ENCODE measurements at regions not wholly inside any gene's neighbourhood (a gene's known extent, or its start where the extent isn't known, plus 50 kb on each side); places are given as distances from the start of the nearest gene placed in this dataset.

DNA sequence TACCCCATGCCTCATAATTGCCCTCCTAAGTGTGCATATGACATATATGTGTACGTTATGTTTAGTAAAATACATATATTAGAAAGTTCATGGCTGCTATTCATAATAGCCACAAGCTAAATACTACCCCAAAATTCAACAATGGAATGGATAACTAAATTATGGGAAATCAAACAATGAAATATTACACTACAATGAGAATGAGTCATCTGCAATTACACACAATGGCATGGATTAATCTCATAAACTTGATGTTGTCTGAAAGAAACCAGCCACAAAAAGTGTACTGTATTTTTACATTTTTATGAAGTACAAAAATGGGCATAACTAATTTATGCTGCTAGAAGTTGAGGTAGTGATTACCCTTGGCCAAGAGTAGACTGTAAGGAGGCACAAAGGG, 477.0 kb downstream of the HAO1 start:
- Histone ChIP-seq H3K27ac (ENCODE audit: low read length) (no peak overlapping the region), H3K4me1 (ENCODE audit: control insufficient read depth in 1 of 2, insufficient read depth in 2 of 2, low read length in 2 of 2) (no peaks in the 10 kb centered on the region), H3K27me3 (ENCODE audit: low read depth, low read length) (no peaks in the 10 kb centered on the region), H3K36me3 (ENCODE audit: control insufficient read depth in 1 of 2, insufficient read depth in 2 of 2, low read length in 2 of 2) (no peaks in the 10 kb centered on the region), H3K9me3 (ENCODE audit: control insufficient read depth in 1 of 2, low read length in 2 of 2) (no peaks in the 10 kb centered on the region), H3K4me3 (ENCODE audit: low read depth in 1 of 2, low read length in 2 of 2) (no peak overlapping the region)

DNA sequence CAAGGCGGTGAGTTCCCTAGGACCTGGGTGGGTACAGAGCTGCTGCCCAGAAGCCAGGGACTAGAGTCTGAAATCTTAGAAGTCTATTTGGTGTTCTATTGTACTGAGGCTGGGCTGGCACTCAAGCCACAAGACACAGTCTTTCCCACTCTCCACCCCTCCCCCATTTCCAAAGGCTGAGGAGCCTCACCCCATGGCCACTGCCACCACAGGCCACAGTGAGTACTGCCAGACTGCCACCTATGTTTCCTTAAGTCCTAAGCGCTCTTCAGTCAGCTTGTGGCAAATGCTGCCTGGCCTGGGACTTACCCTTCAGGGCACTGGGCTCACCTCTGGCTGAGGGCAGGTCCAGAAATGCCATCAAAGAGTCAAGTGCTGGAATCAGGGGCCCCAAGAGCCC, 469.3 kb downstream of the HAO1 start:
- Histone ChIP-seq H3K9me3 (ENCODE audit: control insufficient read depth in 1 of 2, low read length in 2 of 2) (no peaks in the 10 kb centered on the region), H3K27me3 (ENCODE audit: low read depth, low read length) (no peaks in the 10 kb centered on the region), H3K4me3 (ENCODE audit: low read depth in 1 of 2, low read length in 2 of 2) (no peak overlapping the region)

DNA sequence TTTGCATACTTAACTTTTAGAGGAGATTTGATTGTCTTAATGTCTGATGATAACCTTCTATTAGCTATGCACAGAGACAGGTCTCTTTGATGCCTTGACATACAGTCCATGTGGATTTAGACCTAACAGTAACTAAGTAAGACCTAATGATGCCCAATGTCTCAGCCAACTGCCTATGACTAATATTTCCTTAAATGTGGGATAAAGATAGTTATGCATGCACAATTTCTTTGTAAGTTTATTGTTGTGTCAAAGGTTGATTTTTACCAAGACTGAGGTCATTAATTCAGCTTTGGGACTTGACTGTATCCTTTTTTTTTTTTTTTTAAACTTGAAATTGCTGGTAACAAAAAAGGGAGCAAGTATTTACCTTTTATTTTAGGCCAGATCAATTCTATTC, 450.0 kb downstream of the HAO1 start:
- Histone ChIP-seq H3K9me3 (ENCODE audit: control insufficient read depth in 1 of 2, low read length in 2 of 2) (peaks cover 0 to 10% of the 10 kb centered on the region in 2 donors), H3K4me3 (ENCODE audit: low read depth in 1 of 2, low read length in 2 of 2) (no peak overlapping the region), H3K4me1 (ENCODE audit: control insufficient read depth in 1 of 2, insufficient read depth in 2 of 2, low read length in 2 of 2) (no peaks in the 10 kb centered on the region), H3K27me3 (ENCODE audit: low read depth, low read length) (no peaks in the 10 kb centered on the region), H3K36me3 (ENCODE audit: control insufficient read depth in 1 of 2, insufficient read depth in 2 of 2, low read length in 2 of 2) (no peaks in the 10 kb centered on the region), H3K27ac (ENCODE audit: low read length) (no peak overlapping the region)

More for the DNA sequence above, 469.3 kb downstream of the HAO1 start:
- Histone ChIP-seq H3K36me3 (ENCODE audit: control insufficient read depth in 1 of 2, insufficient read depth in 2 of 2, low read length in 2 of 2) (no peaks in the 10 kb centered on the region), H3K27ac (ENCODE audit: low read length) (no peak overlapping the region), H3K4me1 (ENCODE audit: control insufficient read depth in 1 of 2, insufficient read depth in 2 of 2, low read length in 2 of 2) (no peaks in the 10 kb centered on the region)

DNA sequence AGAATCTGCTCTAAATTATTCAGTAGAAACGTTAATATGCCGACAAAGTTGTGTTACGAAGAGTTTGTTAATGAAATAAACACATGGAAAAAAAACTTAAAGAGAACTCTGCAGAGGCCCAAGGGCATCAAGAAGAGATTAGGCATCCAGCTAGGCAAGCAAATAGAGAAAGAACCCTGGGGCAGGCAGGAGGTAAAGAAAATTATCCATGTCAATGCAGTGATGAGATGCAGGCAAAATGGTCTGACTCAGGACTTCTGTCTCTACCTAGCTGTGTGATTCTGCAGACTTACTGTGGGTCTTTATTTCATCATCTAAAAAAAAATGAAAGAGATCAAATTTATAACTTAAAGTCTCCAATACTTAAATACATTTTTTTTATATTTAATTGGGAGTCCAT, 448.0 kb downstream of the HAO1 start:
- Histone ChIP-seq H3K4me3 (ENCODE audit: low read depth in 1 of 2, low read length in 2 of 2) (no peak overlapping the region), H3K4me1 (ENCODE audit: control insufficient read depth in 1 of 2, insufficient read depth in 2 of 2, low read length in 2 of 2) (no peaks in the 10 kb centered on the region), H3K27me3 (ENCODE audit: low read depth, low read length) (no peaks in the 10 kb centered on the region), H3K9me3 (ENCODE audit: control insufficient read depth in 1 of 2, low read length in 2 of 2) (peaks cover 0 to 10% of the 10 kb centered on the region in 2 donors), H3K36me3 (ENCODE audit: control insufficient read depth in 1 of 2, insufficient read depth in 2 of 2, low read length in 2 of 2) (no peaks in the 10 kb centered on the region), H3K27ac (ENCODE audit: low read length) (no peak overlapping the region)

DNA sequence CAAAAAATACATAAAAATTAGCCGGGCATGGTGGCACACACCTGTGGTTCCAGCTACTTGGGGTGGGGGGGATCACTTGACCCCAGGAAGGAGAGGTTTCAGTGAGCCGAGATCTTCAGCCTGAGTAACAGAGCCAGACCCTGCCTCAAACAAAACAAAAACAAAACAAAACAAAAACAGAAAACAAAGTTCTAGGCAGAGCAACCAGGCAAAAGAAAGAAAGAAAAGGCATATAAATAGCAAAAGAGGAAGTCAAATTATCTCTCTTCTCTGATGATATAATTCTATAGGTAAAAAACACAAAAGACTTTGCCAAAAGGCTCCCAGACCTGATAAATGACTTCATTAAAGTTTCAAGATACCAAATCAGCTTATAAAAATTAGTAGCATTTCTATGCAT, 446.9 kb downstream of the HAO1 start:
- H3K9me3 ChIP-seq (ENCODE audit: control insufficient read depth in 1 of 2, low read length in 2 of 2) = peaks cover 0 to 10% of the 10 kb centered on the region in 2 donors
- H3K4me1 ChIP-seq (ENCODE audit: control insufficient read depth in 1 of 2, insufficient read depth in 2 of 2, low read length in 2 of 2) = no peaks in the 10 kb centered on the region
- H3K36me3 ChIP-seq (ENCODE audit: control insufficient read depth in 1 of 2, insufficient read depth in 2 of 2, low read length in 2 of 2) = no peaks in the 10 kb centered on the region
- H3K4me3 ChIP-seq (ENCODE audit: low read depth in 1 of 2, low read length in 2 of 2) = no peak overlapping the region
- H3K27ac ChIP-seq (ENCODE audit: low read length) = no peak overlapping the region
- H3K27me3 ChIP-seq (ENCODE audit: low read depth, low read length) = no peaks in the 10 kb centered on the region

DNA sequence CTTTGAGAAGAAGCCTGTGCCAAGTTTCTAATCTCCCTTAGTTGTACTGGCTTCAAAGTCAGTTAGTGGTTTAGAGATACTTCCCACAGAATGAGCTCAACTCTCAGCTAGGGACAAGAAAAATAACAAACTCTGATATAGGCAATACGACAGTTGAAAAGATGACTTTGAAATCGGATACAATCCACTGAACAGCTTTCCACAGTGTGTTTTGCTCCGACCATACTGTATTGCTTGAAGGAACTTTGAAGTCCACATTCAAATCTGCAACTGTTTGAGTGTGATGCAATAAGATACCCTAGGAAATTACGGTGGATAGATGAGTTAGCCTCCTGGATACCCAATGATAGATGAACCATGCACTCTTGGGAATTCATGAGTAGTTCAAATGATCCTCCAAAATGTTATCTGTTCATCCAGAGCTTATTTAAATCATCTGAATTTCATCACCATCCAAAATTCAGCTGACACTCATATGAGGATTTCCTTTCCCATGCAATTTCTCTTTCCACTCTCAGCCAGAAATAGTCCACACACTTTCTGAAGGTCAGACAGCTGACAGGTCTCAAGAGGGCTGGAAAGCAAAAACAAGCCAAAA, 443.8 kb downstream of the HAO1 start:
- no peaks in the 10 kb centered on the region for H3K36me3 ChIP-seq (ENCODE audit: control insufficient read depth in 1 of 2, insufficient read depth in 2 of 2, low read length in 2 of 2)
- peaks cover 0 to 10% of the 10 kb centered on the region in 2 donors for H3K9me3 ChIP-seq (ENCODE audit: control insufficient read depth in 1 of 2, low read length in 2 of 2)
- no peaks in the 10 kb centered on the region for H3K27me3 ChIP-seq (ENCODE audit: low read depth, low read length)
- H3K4me3 ChIP-seq (ENCODE audit: low read depth in 1 of 2, low read length in 2 of 2) = no peak overlapping the region
- no peak overlapping the region for H3K27ac ChIP-seq (ENCODE audit: low read length)
- H3K4me1 ChIP-seq (ENCODE audit: control insufficient read depth in 1 of 2, insufficient read depth in 2 of 2, low read length in 2 of 2) = no peaks in the 10 kb centered on the region

DNA sequence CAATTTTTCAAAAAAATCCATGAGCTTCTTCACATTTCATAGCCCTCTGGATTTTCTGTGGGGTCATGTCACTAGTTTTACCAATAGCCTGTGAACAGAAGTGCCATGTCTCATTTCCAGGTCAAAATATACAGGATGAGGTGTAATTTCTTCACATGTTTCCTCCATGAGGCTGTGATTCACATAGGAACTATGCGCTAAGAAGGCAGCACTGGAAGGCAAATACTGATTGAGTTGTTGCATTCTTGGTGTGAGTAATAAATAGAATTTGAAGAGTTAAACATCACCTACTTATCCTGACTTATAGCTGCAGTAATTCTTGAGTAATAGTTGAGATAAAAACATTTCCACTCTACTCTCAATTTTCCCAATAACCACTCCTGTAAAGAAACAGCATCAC, 442.3 kb downstream of the HAO1 start:
- H3K9me3 ChIP-seq (ENCODE audit: control insufficient read depth in 1 of 2, low read length in 2 of 2) = peaks cover 0 to 10% of the 10 kb centered on the region in 2 donors
- no peak overlapping the region for H3K27ac ChIP-seq (ENCODE audit: low read length)
- H3K4me1 ChIP-seq (ENCODE audit: control insufficient read depth in 1 of 2, insufficient read depth in 2 of 2, low read length in 2 of 2) = no peaks in the 10 kb centered on the region

DNA sequence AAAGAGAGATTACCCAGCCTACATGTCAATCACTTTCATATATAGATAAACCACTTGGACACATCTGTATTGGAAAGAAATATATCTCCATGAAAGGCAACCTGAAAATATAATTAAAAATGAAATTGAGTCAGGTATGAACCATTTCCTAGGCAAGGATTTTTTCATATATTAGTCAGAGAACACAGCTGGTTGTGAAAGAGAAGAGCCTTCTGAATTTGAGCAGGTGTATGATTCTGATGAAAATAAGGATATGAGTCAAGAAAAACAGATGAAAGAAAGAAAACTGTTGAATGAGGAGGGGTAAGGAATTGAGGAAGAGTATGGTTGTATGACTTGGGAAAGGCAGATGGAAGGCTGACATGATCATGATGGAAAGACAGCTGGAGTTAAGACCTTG, 441.1 kb downstream of the HAO1 start:
- no peaks in the 10 kb centered on the region for H3K36me3 ChIP-seq (ENCODE audit: control insufficient read depth in 1 of 2, insufficient read depth in 2 of 2, low read length in 2 of 2)
- H3K4me1 ChIP-seq (ENCODE audit: control insufficient read depth in 1 of 2, insufficient read depth in 2 of 2, low read length in 2 of 2) = no peaks in the 10 kb centered on the region
- peaks cover 0 to 3% of the 10 kb centered on the region in 2 donors for H3K9me3 ChIP-seq (ENCODE audit: control insufficient read depth in 1 of 2, low read length in 2 of 2)

More for the DNA sequence above, 442.3 kb downstream of the HAO1 start:
- Histone ChIP-seq H3K36me3 (ENCODE audit: control insufficient read depth in 1 of 2, insufficient read depth in 2 of 2, low read length in 2 of 2) (no peaks in the 10 kb centered on the region), H3K27me3 (ENCODE audit: low read depth, low read length) (no peaks in the 10 kb centered on the region), H3K4me3 (ENCODE audit: low read depth in 1 of 2, low read length in 2 of 2) (no peak overlapping the region)

DNA sequence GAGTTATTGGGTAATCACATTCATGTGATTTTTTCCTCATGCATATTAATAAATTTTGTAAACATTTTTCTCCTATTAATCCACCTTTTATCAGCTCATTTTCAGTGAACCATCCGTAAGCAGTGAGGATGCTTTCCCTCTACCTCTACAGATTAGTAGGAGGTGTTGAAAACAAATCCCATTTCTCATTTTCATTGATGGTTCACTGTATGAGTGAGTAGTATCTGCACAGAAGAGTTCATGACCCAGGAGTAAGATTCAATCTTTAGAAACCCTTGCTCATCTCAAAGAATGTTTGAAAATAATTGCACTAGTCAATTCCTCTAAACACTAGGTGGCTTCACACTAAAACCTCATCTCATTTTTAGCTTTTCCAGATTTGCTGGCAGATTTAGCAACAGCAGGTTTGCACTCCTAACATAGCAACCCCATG, 440.0 kb downstream of the HAO1 start:
- H3K4me3 ChIP-seq (ENCODE audit: low read depth in 1 of 2, low read length in 2 of 2) = no peak overlapping the region
- no peaks in the 10 kb centered on the region for H3K9me3 ChIP-seq (ENCODE audit: control insufficient read depth in 1 of 2, low read length in 2 of 2)
- no peaks in the 10 kb centered on the region for H3K27me3 ChIP-seq (ENCODE audit: low read depth, low read length)
- H3K27ac ChIP-seq (ENCODE audit: low read length) = no peak overlapping the region
- H3K36me3 ChIP-seq (ENCODE audit: control insufficient read depth in 1 of 2, insufficient read depth in 2 of 2, low read length in 2 of 2) = no peaks in the 10 kb centered on the region
- H3K4me1 ChIP-seq (ENCODE audit: control insufficient read depth in 1 of 2, insufficient read depth in 2 of 2, low read length in 2 of 2) = no peaks in the 10 kb centered on the region

More for the DNA sequence above, 441.1 kb downstream of the HAO1 start:
- Histone ChIP-seq H3K4me3 (ENCODE audit: low read depth in 1 of 2, low read length in 2 of 2) (no peak overlapping the region), H3K27me3 (ENCODE audit: low read depth, low read length) (no peaks in the 10 kb centered on the region), H3K27ac (ENCODE audit: low read length) (no peak overlapping the region)

DNA sequence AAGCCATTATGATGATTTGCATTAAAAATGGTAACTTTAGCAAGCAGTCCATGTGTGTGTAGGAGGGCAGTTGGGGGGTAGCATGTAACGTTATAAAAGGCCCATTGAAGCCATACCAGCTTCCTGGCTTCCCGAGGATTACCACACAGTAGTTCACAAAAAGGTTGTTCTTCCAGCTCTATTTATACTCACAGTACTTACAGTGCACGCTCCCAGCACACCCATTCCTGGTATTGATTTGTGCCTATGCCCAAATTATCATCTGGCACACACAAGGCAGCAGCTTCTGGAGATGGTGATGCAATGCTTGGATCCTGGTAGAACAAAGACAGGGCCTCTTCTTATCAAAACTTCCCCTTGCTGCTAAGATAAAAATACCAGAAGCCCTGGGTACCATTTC, 436.8 kb downstream of the HAO1 start:
- no peak overlapping the region for H3K27ac ChIP-seq (ENCODE audit: low read length)
- no peaks in the 10 kb centered on the region for H3K36me3 ChIP-seq (ENCODE audit: control insufficient read depth in 1 of 2, insufficient read depth in 2 of 2, low read length in 2 of 2)
- H3K4me3 ChIP-seq (ENCODE audit: low read depth in 1 of 2, low read length in 2 of 2) = no peak overlapping the region
- H3K4me1 ChIP-seq (ENCODE audit: control insufficient read depth in 1 of 2, insufficient read depth in 2 of 2, low read length in 2 of 2) = no peaks in the 10 kb centered on the region
- H3K27me3 ChIP-seq (ENCODE audit: low read depth, low read length) = no peaks in the 10 kb centered on the region
- no peaks in the 10 kb centered on the region for H3K9me3 ChIP-seq (ENCODE audit: control insufficient read depth in 1 of 2, low read length in 2 of 2)

DNA sequence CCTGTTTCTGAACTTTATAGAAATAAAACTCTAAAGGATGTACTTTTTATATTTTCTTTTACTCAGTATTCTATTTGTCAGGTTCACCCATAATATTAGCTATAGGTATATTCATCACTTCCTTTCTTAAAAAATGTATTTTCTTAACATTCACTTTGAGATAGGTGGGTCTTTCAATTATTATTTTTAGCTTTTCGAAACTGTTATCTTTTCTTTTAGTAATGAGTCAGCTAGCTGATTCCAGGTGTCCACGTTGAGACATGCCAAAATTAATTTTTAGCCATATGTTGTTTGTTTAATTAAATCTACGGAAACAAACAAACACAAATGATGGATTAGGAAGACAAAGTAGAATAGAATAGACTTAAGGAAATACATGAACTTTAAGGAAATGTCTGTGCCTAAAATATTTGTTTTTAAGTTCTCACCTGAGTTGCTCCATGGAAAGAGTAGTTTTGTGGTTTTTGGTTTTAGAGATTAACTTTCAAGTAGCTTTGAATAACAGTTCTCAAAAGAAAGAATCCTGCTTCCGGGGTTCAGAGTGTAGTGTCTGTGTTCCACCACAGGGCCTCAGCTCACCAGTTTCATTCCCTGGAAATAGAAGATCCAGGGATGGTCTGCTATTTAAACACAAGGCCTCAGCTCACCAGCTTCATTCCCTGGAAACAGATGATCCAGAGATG, 435.0 kb downstream of the HAO1 start:
- Histone ChIP-seq H3K27ac (ENCODE audit: low read length) (no peak overlapping the region), H3K9me3 (ENCODE audit: control insufficient read depth in 1 of 2, low read length in 2 of 2) (no peaks in the 10 kb centered on the region), H3K36me3 (ENCODE audit: control insufficient read depth in 1 of 2, insufficient read depth in 2 of 2, low read length in 2 of 2) (no peaks in the 10 kb centered on the region), H3K4me1 (ENCODE audit: control insufficient read depth in 1 of 2, insufficient read depth in 2 of 2, low read length in 2 of 2) (no peaks in the 10 kb centered on the region), H3K4me3 (ENCODE audit: low read depth in 1 of 2, low read length in 2 of 2) (no peak overlapping the region), H3K27me3 (ENCODE audit: low read depth, low read length) (no peaks in the 10 kb centered on the region)

DNA sequence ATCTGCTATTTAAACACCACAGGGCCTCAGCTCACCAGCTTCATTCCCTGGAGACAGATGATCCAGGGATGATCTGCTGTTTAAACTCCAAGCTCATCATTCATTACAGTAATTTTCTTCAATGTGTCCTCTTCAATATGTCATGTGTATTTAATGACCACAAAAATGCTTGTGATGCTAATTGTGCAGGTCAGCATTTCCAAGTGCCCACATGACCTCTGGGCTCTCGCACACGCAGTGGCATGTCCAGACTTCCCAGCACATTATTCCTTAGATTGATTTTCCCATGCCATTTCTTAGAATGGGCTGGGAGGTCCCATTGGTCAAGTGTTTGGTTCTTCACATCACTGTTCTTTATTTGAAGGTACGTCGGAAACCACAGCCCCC, 434.4 kb downstream of the HAO1 start:
- no peak overlapping the region for H3K27ac ChIP-seq (ENCODE audit: low read length)
- no peak overlapping the region for H3K4me3 ChIP-seq (ENCODE audit: low read depth in 1 of 2, low read length in 2 of 2)
- no peaks in the 10 kb centered on the region for H3K36me3 ChIP-seq (ENCODE audit: control insufficient read depth in 1 of 2, insufficient read depth in 2 of 2, low read length in 2 of 2)
- H3K27me3 ChIP-seq (ENCODE audit: low read depth, low read length) = no peaks in the 10 kb centered on the region
- H3K4me1 ChIP-seq (ENCODE audit: control insufficient read depth in 1 of 2, insufficient read depth in 2 of 2, low read length in 2 of 2) = no peaks in the 10 kb centered on the region
- no peaks in the 10 kb centered on the region for H3K9me3 ChIP-seq (ENCODE audit: control insufficient read depth in 1 of 2, low read length in 2 of 2)
